Hepatocyte (in vitro differentiated cells): ENCODE measurements at regions not wholly inside any gene's neighbourhood (a gene's known extent, or its start where the extent isn't known, plus 50 kb on each side); places are given as distances from the start of the nearest gene placed in this dataset.
"Not testable (repeated sequence)": the region's sequence is repeated elsewhere in the genome, so short reads cannot be mapped to it uniquely, and the experiment has no call there.

Experiments used
- DNase-seq: peaks from one replicate; pipeline ENCODE4 v3.0.0-alpha.2; 2016; ENCODE audit warnings: low spot score
- H2AFZ ChIP-seq: fragments of 200-600 bp; sonication (generic); 2 replicates; pipeline ENCODE4 v1.6.0; 2016; ENCODE audit warnings: antibody characterized with exemption, mild to moderate bottlenecking
- H3K27ac ChIP-seq: fragments of 200-600 bp; sonication (generic); 2 replicates; pipeline ENCODE4 v1.5.1; 2016; ENCODE audit warnings: mild to moderate bottlenecking
- H3K27me3 ChIP-seq: fragments of 200-600 bp; sonication (generic); 2 replicates; pipeline ENCODE4 v1.6.1; 2016
- H3K36me3 ChIP-seq: fragments of 200-600 bp; sonication (generic); replicated peaks from 2 replicates; pipeline ENCODE4 v1.5.1; 2016; ENCODE audit warnings: low read depth; ENCODE audit not compliant: insufficient read depth
- H3K4me1 ChIP-seq: fragments of 200-600 bp; sonication (generic); 2 replicates; pipeline ENCODE4 v1.5.1; 2016; ENCODE audit warnings: mild to moderate bottlenecking, moderate library complexity; ENCODE audit not compliant: insufficient read depth
- H3K4me2 ChIP-seq: fragments of 200-600 bp; sonication (generic); 2 replicates; pipeline ENCODE4 v1.6.0; 2016
- H3K4me3 ChIP-seq: fragments of 200-600 bp; sonication (generic); 2 replicates; pipeline ENCODE4 v1.5.1; 2016; ENCODE audit warnings: mild to moderate bottlenecking
- H3K79me2 ChIP-seq: fragments of 200-600 bp; sonication (generic); 2 replicates; pipeline ENCODE4 v1.6.0; 2017; ENCODE audit warnings: mild to moderate bottlenecking
- H3K9me2 ChIP-seq: fragments of 200-600 bp; sonication (generic); replicated peaks from 2 replicates; pipeline ENCODE4 v1.6.0; 2017; ENCODE audit warnings: mild to moderate bottlenecking; ENCODE audit not compliant: insufficient read depth
- H3K9me3 ChIP-seq: fragments of 200-600 bp; sonication (generic); 2 replicates; pipeline ENCODE4 v1.5.1; 2016; ENCODE audit warnings: low read depth, mild to moderate bottlenecking
- H4K20me1 ChIP-seq: fragments of 200-600 bp; sonication (generic); 2 replicates; pipeline ENCODE4 v1.6.0; 2016; ENCODE audit warnings: mild to moderate bottlenecking; ENCODE audit not compliant: insufficient read depth, poor library complexity, severe bottlenecking
- CTCF ChIP-seq: fragments of 200-600 bp; sonication (generic); IDR thresholded peaks from 2 replicates; pipeline ENCODE4 v1.5.1; 2016; ENCODE audit warnings: antibody characterized with exemption, mild to moderate bottlenecking; ENCODE audit not compliant: poor library complexity
- EZH2 ChIP-seq: fragments of 200-600 bp; sonication (generic); IDR thresholded peaks from 2 replicates; pipeline ENCODE4 v1.6.1; 2016; ENCODE audit warnings: antibody characterized with exemption, mild to moderate bottlenecking, borderline replicate concordance
- EZH2phosphoT487 ChIP-seq: fragments of 200-600 bp; sonication (generic); IDR thresholded peaks from one replicate; pipeline ENCODE4 v1.6.1; 2018; ENCODE audit warnings: antibody characterized with exemption, mild to moderate bottlenecking, low read depth, moderate library complexity; ENCODE audit not compliant: unreplicated experiment, severe bottlenecking
- WGBS: methylation state at CpG from one replicate; pipeline ENCODE4 v1.1.6; 2016; ENCODE audit warnings: low lambda C conversion rate; ENCODE audit errors: missing lambda C conversion rate; 5-methylcytosine and 5-hydroxymethylcytosine counted together

- TF ChIP-seq EZH2 (no peak), CTCF (no peak), EZH2phosphoT487 (no peak)
- no peak overlapping the region for H3K4me3 ChIP-seq
- H3K4me2 ChIP-seq = no peak overlapping the region
- no peaks in the 10 kb centered on the region for H3K36me3 ChIP-seq
- H3K79me2 ChIP-seq = no peaks in the 10 kb centered on the region
- no peak overlapping the region for H3K27ac ChIP-seq
- no peaks in the 10 kb centered on the region for H3K4me1 ChIP-seq
- H2AFZ ChIP-seq = no peak overlapping the region
- no peaks in the 10 kb centered on the region for H4K20me1 ChIP-seq
- no peaks in the 10 kb centered on the region for H3K9me2 ChIP-seq
- H3K27me3 ChIP-seq = no peaks in the 10 kb centered on the region
- 96% methylated on average over 2 of the region's 2 CpGs for WGBS
- DNase-seq = no peak
- H3K9me3 ChIP-seq = no peaks in the 10 kb centered on the region
These were observed 753.8 kb downstream of the ZNF385D start for GRCh38 chr3:20997183-20997582.

GRCh38 chr3:20990896-20991295 is 760.1 kb downstream of the ZNF385D start:
- Histone ChIP-seq H3K4me2 (no peak overlapping the region), H3K9me3 (no peaks in the 10 kb centered on the region), H3K36me3 (no peaks in the 10 kb centered on the region), H4K20me1 (no peaks in the 10 kb centered on the region), H3K4me1 (peaks cover 2% of the 10 kb centered on the region), H3K79me2 (no peaks in the 10 kb centered on the region), H3K27ac (no peak overlapping the region), H3K4me3 (no peak overlapping the region), H3K9me2 (no peaks in the 10 kb centered on the region), H3K27me3 (no peaks in the 10 kb centered on the region), H2AFZ (no peak overlapping the region)
- 5% methylated on average over 1 of the region's 1 CpG for WGBS
- DNase-seq = peak; percentile 9
- TF ChIP-seq EZH2 = no peak
- TF ChIP-seq CTCF = no peak
- no peak for TF ChIP-seq EZH2phosphoT487

- H3K4me3 ChIP-seq, H3K79me2 ChIP-seq, H3K27me3 ChIP-seq, H3K27ac ChIP-seq, H4K20me1 ChIP-seq, H3K4me1 ChIP-seq, H3K9me3 ChIP-seq, H3K4me2 ChIP-seq, H3K9me2 ChIP-seq, H3K36me3 ChIP-seq, H2AFZ ChIP-seq, DNase-seq: not testable (repeated sequence)
These were observed 761.4 kb downstream of the ZNF385D start for GRCh38 chr3:20989653-20990052.

- TF ChIP-seq EZH2phosphoT487 (no peak), EZH2 (no peak), CTCF (no peak)
- Histone ChIP-seq H3K4me2 (no peak overlapping the region), H2AFZ (no peak overlapping the region), H3K27me3 (no peaks in the 10 kb centered on the region), H3K4me1 (no peaks in the 10 kb centered on the region), H4K20me1 (no peaks in the 10 kb centered on the region), H3K4me3 (no peak overlapping the region), H3K9me2 (no peaks in the 10 kb centered on the region), H3K36me3 (no peaks in the 10 kb centered on the region), H3K27ac (no peak overlapping the region), H3K9me3 (no peaks in the 10 kb centered on the region), H3K79me2 (no peaks in the 10 kb centered on the region)
- 64% methylated on average over 2 of the region's 2 CpGs for WGBS
- DNase-seq = no peak
These were observed 766.3 kb downstream of the ZNF385D start for GRCh38 chr3:20984594-20985205.
